RPMI7951 (cell line): ENCODE measurements at regions not wholly inside any gene's neighbourhood (a gene's known extent, or its start where the extent isn't known, plus 50 kb on each side); places are given as distances from the start of the nearest gene placed in this dataset.

Source experiments
- DNase-seq: peaks from one replicate; pipeline ENCODE4 v3.0.0-alpha.2; 2012; ENCODE audit warnings: low read depth

- no peak for DNase-seq
Measured at GRCh38 chr10:47104786-47105385, 193.7 kb downstream of the PTPN20 start.

GRCh38 chr10:47107007-47107747 lies 192.8 kb upstream of the GDF10 start:
- DNase-seq = no peak

DNA sequence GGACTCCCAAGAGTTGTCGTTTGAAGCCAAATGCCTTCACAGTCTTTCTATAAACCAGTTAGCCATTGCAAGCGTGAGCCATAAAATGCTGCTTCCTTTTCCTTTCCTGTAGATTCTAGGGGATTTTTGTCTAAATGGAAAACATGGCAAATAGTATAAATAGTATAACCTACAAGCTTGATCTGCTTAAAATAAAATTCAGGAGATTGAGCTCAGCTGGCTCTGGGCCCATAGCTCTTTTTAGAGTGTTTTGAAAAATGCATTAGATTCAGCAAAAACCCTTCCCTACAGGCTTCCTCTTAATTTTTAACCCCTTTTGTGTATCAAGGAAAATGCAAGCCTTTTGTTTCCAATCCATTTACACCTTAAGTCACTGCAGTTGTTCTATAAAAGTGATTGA lies 190.1 kb upstream of the GDF10 start:
- no peak for DNase-seq

GRCh38 chr10:47111329-47111862 lies 188.6 kb upstream of the GDF10 start:
- no peak for DNase-seq

DNA sequence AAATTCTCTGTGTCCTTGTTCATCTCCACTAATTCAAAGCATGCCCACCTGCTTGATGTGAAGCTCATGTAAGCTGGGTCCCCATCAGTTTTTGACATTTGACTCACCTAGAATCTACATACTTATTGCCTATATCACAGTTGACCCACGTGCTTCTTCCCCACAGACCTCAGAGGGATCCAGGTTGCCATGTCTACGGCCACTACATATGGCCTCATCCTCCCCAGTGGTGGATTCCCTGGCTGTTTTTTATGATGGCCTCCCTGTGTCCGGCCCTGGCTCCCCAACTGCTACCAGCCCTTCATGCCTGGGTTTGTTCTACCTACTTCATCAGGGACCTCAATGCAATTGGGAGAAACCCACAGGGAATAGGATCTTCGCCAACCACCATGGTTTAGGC lies 187.4 kb upstream of the GDF10 start:
- DNase-seq = no peak

GRCh38 chr10:47113907-47114500 lies 186.0 kb upstream of the GDF10 start:
- no peak for DNase-seq

GRCh38 chr10:47114680-47115186 lies 185.3 kb upstream of the GDF10 start:
- no peak for DNase-seq

DNA sequence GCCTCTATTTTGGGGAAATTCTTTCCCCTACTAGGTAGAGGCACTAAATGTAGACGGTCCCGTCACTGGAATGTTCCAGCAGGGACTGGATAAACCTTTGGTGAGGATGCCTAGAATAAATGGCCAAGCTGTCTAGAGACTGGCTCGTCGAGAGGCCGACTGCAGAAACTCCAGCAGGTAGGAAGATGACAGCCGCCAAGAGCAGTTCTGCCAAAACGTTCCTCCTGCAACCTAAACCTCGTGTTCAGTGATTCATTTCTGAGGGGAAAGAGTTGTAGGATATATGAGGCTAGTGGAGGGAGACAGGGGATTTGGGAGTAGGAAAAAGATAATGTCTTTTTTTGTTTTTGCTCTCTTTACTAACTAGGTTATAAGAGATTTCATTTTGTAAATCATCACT lies 184.7 kb upstream of the GDF10 start:
- DNase-seq = no peak

DNA sequence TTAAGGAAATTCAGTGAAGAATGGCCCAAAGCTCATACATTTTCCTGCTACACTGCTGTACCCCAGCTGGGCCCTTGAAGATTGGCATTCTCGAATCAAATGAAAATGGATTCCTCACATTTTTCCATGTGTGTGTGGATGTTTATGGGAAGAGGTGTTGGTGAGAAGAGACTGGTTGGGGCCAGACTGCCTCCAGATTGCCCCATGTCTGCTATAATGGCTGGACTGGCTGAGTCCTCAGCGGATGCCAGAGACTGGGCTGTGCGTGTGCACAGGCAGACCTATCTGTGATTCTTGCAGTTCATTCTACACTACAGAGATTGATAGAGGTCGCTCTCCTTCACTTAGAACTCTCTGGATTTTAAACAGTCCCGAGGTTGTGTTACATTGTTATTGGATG lies 183.6 kb upstream of the GDF10 start:
- DNase-seq = no peak

- no peak for DNase-seq
Measured at GRCh38 chr10:47118326-47118725, 181.7 kb upstream of the GDF10 start.

GRCh38 chr10:47121336-47121735 lies 178.7 kb upstream of the GDF10 start:
- no peak for DNase-seq

- DNase-seq = no peak
Measured at GRCh38 chr10:47123716-47124288, 176.2 kb upstream of the GDF10 start.

GRCh38 chr10:47127188-47127785 lies 172.7 kb upstream of the GDF10 start:
- DNase-seq = no peak

DNA sequence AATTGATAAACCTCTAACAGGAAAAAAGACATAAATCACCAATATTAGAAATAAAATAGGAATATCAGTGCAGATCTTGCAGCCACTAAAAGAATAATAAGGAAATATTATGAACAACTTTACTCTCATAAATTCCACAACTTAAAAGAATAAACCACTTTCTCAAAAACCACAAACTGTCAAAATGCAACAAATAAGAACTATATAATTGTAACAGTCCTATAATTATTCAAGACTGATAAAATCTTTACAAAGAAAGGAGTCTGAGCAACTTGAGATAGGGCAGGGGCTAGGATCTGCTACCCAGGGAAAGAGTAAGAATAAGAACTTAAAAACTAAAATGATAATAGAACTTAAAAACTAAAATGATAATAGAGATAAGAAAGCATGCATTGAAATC lies 169.5 kb upstream of the GDF10 start:
- DNase-seq = no peak

DNA sequence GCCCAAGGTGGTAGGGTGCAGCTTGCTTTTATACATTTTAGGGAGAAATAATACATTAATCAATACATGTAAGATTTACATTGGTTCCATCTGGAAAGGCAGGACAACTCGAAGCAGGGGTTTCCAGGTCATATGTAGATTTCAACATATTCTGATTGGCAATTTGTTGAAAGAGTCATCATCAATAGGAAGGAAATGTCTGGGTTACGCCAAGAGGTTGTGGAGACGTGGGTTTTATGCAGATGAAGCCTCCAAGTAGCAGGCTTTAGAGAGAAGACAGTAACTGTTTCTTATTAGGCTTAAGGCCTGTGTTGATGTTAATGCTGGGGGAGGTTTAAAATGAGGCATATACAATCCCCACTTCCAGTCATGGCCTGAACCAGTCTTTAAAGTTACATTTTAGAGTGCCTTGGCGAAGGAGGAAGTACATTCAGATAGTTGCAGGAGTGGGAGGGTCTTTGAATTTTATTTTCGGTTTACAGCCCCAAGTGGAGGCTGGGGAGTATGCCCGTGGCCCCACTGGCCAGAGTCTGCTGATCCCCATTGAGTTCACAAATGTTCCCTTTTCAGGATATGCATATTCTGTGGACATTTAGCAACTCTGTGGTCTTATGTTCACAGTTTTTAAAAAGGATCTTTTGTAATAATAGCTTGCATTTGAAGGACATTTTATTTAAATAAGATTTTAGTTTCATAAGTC lies 166.0 kb upstream of the GDF10 start:
- DNase-seq = no peak

GRCh38 chr10:47136866-47137265 lies 163.1 kb upstream of the GDF10 start:
- DNase-seq = no peak

- peak; percentile 64 for DNase-seq
Measured at GRCh38 chr10:47137311-47137851, 162.6 kb upstream of the GDF10 start.

DNA sequence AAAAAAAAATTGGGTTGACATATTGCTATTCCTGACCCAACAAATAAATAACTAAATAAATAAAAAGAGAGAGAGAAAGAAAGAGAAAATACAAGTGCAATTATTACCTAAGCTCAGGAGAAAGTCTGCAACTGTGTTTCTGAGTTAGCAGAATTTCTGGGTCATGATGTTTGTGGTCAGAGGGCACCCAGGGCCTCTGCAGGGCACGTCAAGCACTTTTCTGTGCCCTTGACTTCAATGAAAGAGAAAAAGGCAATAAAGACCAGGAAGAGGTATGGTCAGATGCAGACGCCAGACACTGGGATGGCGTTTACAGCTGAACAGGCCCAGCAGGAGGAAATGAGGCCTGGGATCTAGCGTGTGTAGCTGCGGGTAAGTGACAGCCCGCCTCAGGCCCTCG lies 160.9 kb upstream of the GDF10 start:
- no peak for DNase-seq

GRCh38 chr10:47140761-47141348 lies 159.1 kb upstream of the GDF10 start:
- DNase-seq = no peak

DNA sequence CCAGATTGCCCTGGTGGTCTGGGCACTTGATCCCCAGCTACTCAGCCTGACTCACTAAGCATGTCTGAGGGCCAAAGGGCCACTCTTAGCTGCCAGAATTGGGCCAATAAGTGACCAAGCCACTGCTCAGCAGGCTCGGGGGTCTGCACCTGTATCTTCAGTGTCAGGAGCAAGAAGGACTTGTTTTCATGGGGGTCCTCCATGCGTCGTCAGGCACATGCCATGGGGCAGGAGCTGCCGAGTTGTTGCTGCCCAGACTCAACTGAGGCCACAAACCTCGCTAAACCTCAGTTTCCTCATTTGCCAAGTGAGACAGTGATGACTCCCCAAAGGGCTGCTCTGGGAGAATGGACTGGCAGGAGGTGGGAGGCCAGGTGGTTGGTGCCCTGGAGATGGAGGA lies 158.6 kb upstream of the GDF10 start:
- no peak for DNase-seq

GRCh38 chr10:47143072-47143471 lies 156.9 kb upstream of the GDF10 start:
- peak; percentile 15 for DNase-seq
